Small intestine (tissue), 7 donors: ENCODE measurements at regions not wholly inside any gene's neighbourhood (a gene's known extent, or its start where the extent isn't known, plus 50 kb on each side); places are given as distances from the start of the nearest gene placed in this dataset.

ENCODE experiments used
- DNase-seq, 2 donors: peaks; one replicate each; pipeline versions ENCODE4 v3.0.0 to v3.0.0-alpha.2; 2013
- FAIRE-seq: peaks from 2 replicates; lab custom pipeline; 2012; peaks lifted over from hg19 to GRCh38; lab: Jason Lieb, UNC
- H3K27ac ChIP-seq, 3 donors: one replicate each; pipeline ENCODE4 v1.5.1; 2013; ENCODE audit warnings: low read length in 2 of 3, mild to moderate bottlenecking in 2 of 3, control low read depth in 1 of 3, inconsistent platforms in 1 of 3, low read depth in 1 of 3, moderate library complexity in 1 of 3
- H3K27me3 ChIP-seq, 3 donors: one replicate each; pipeline ENCODE4 v1.6.1; 2013; ENCODE audit warnings: low read length in 3 of 3, inconsistent platforms in 1 of 3; ENCODE audit not compliant: control insufficient read depth in 3 of 3, insufficient read depth in 3 of 3
- H3K36me3 ChIP-seq, 3 donors: one replicate each; pipeline ENCODE4 v1.6.1; 2013; ENCODE audit warnings: low read length in 3 of 3, inconsistent platforms in 1 of 3, low read depth in 1 of 3, mild to moderate bottlenecking in 1 of 3, moderate library complexity in 1 of 3; ENCODE audit not compliant: control insufficient read depth in 3 of 3, insufficient read depth in 2 of 3
- H3K4me1 ChIP-seq, 3 donors: one replicate each; pipeline ENCODE4 v1.6.1; 2013; ENCODE audit warnings: low read length in 2 of 3, inconsistent platforms in 1 of 3, low read depth in 1 of 3, mild to moderate bottlenecking in 1 of 3, moderate library complexity in 1 of 3; ENCODE audit not compliant: control insufficient read depth in 3 of 3, insufficient read depth in 2 of 3
- H3K4me3 ChIP-seq, 3 donors: one replicate each; pipeline ENCODE4 v1.5.1; 2013; ENCODE audit warnings: low read length in 3 of 3, control low read depth in 1 of 3, inconsistent platforms in 1 of 3, low read depth in 1 of 3, mild to moderate bottlenecking in 1 of 3, moderate library complexity in 1 of 3
- H3K9me3 ChIP-seq, 2 donors: one replicate each; pipeline ENCODE4 v1.6.1; 2013; ENCODE audit warnings: low read depth in 1 of 2, low read length in 1 of 2; ENCODE audit not compliant: control insufficient read depth in 2 of 2, insufficient read depth in 1 of 2
- WGBS, 3 donors: extraction: QIAGEN DNeasy Blood & Tissue Kit; methylation state at CpG; one replicate each; pipeline ENCODE4 v1.1.7; 2013; 5-methylcytosine and 5-hydroxymethylcytosine counted together
- donor health status: healthy with polysubstance abuse.
- donor health status: control.
- donor health status: control.
- donor health status: Bipolar disorder and iron deficiency.
- donor health status: healthy.

- no peaks in the 10 kb centered on the region for H3K27me3 ChIP-seq
- FAIRE-seq (no peak), DNase-seq (no peak)
- no peak overlapping the region for H3K4me3 ChIP-seq
- H3K4me1 ChIP-seq: no peaks in the 10 kb centered on the region
- H3K9me3 ChIP-seq: no peaks in the 10 kb centered on the region
- H3K36me3 ChIP-seq: no peaks in the 10 kb centered on the region
- no peak overlapping the region for H3K27ac ChIP-seq
- 60 to 67% (median 61%) methylated on average over 5 of the region's 5 CpGs for WGBS, 3 donors
Observed at GRCh38 chr12:98274430-98275130, 240.8 kb upstream of the TMPO start.

- Histone ChIP-seq H3K27ac (no peak overlapping the region), H3K36me3 (no peaks in the 10 kb centered on the region), H3K4me3 (no peak overlapping the region), H3K4me1 (no peaks in the 10 kb centered on the region), H3K9me3 (no peaks in the 10 kb centered on the region), H3K27me3 (no peaks in the 10 kb centered on the region)
- 87 to 92% (median 88%) methylated on average over 4 of the region's 4 CpGs for WGBS, 3 donors
- DNase-seq (no peak), FAIRE-seq (no peak)
Observed at GRCh38 chr12:98275131-98275475, 240.3 kb upstream of the TMPO start.

GRCh38 chr12:98280152-98280551 lies 235.2 kb upstream of the TMPO start:
- Histone ChIP-seq H3K9me3 (no peaks in the 10 kb centered on the region), H3K4me3 (no peak overlapping the region), H3K27me3 (no peaks in the 10 kb centered on the region), H3K27ac (no peak overlapping the region), H3K4me1 (no peaks in the 10 kb centered on the region), H3K36me3 (no peaks in the 10 kb centered on the region)
- FAIRE-seq: no peak
- no peak for DNase-seq
- 74 to 83% (median 79%) methylated on average over 6 of the region's 6 CpGs for WGBS, 3 donors

DNA sequence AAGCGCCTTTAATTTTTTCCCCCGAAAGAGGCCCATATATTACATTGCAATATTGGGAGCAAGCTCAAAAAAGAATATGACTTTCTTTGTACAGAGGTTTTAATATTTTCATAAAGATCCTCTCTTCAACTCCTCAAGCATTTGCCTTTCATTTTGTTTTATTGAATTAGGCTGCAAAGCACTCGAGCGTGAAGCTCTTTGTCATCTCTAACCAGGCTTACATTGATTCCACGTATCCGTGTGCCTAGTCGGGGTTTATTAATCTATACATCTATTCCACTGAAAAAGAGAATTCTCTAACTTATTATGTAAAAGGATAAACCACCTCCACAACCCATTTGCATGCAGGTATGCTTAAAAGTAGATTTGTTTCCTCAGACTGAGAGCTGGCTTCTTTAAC lies 234.8 kb upstream of the TMPO start:
- Histone ChIP-seq H3K27me3 (no peaks in the 10 kb centered on the region), H3K27ac (no peak overlapping the region), H3K9me3 (no peaks in the 10 kb centered on the region), H3K4me3 (no peak overlapping the region), H3K36me3 (no peaks in the 10 kb centered on the region), H3K4me1 (no peaks in the 10 kb centered on the region)
- FAIRE-seq (no peak), DNase-seq (no peak)
- WGBS, 3 donors: 89 to 92% (median 92%) methylated on average over 7 of the region's 7 CpGs

GRCh38 chr12:98291828-98292227 lies 223.6 kb upstream of the TMPO start:
- no peaks in the 10 kb centered on the region for H3K36me3 ChIP-seq
- H3K4me3 ChIP-seq: no peak overlapping the region
- FAIRE-seq (no peak), DNase-seq (no peak)
- H3K27me3 ChIP-seq: peaks cover 0 to 3% (median 0%) of the 10 kb centered on the region in 3 donors
- WGBS, 3 donors: 11 to 16% (median 13%) methylated on average over 4 of the region's 4 CpGs
- no peaks in the 10 kb centered on the region for H3K4me1 ChIP-seq
- H3K9me3 ChIP-seq: no peaks in the 10 kb centered on the region
- no peak overlapping the region for H3K27ac ChIP-seq

DNA sequence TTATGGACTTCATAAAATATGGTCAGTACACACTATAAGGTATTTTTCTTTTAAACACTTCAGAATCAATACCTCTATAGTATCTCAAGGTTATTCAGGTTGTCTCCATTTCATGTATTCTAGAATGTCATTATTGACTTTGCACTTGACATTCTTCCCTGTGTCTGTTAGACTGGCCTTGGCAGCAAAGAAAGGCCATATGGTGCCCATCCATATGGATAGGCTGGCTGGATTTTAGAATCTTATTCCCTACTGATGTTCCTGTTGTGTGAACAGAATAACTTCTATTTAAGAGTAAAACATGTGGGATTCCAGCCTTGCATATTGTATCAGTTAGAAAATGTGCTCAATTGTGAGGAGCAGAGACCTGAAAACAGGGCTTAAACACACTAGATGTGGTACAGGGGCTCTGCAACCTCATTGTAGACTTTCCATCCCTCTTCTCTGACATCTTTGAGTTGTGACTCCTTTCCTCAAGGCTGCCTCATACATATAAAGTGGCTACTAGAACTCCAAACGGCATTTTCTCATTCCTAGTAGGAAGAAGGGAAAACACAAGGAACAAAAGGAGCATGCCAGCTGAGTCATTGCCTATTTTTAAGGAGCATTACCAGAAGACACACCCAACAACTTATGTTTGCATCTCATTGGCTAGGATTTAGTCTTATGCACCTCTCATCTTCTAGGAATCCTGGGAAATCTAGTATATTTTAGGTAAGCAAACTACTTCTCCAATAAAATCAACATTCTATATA lies 221.2 kb upstream of the TMPO start:
- FAIRE-seq (no peak), DNase-seq (no peak)
- Histone ChIP-seq H3K9me3 (no peaks in the 10 kb centered on the region), H3K27me3 (peaks cover 0 to 3% (median 0%) of the 10 kb centered on the region in 3 donors), H3K4me1 (no peaks in the 10 kb centered on the region), H3K27ac (no peak overlapping the region), H3K4me3 (no peak overlapping the region), H3K36me3 (no peaks in the 10 kb centered on the region)
- 32 to 46% (median 38%) methylated on average over 1 of the region's 1 CpG for WGBS, 3 donors

DNA sequence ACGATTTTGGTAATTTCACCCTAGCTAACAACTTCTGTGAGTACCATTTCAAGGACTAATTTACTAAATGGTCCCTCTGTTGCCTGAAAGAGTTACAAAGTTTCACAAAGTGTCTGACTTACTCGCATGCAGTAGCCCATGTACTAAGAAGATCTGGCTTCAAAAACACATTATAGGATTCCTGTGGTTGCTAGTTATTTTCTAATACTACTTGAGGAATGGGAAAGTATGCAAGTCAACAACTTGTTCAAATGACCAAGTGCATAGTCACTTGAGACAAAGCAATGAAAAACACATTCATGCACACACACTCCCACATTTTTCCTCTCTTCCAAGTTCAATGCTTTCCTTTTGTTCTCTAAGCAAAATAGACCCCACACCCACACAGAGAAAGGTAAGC lies 219.7 kb upstream of the TMPO start:
- DNase-seq (no peak), FAIRE-seq (no peak)
- no peaks in the 10 kb centered on the region for H3K36me3 ChIP-seq
- no peak overlapping the region for H3K27ac ChIP-seq
- WGBS, 3 donors: 69 to 80% (median 75%) methylated on average over 2 of the region's 2 CpGs
- H3K27me3 ChIP-seq: peaks cover 0 to 3% (median 0%) of the 10 kb centered on the region in 3 donors
- H3K9me3 ChIP-seq: no peaks in the 10 kb centered on the region
- no peak overlapping the region for H3K4me3 ChIP-seq
- no peaks in the 10 kb centered on the region for H3K4me1 ChIP-seq

DNA sequence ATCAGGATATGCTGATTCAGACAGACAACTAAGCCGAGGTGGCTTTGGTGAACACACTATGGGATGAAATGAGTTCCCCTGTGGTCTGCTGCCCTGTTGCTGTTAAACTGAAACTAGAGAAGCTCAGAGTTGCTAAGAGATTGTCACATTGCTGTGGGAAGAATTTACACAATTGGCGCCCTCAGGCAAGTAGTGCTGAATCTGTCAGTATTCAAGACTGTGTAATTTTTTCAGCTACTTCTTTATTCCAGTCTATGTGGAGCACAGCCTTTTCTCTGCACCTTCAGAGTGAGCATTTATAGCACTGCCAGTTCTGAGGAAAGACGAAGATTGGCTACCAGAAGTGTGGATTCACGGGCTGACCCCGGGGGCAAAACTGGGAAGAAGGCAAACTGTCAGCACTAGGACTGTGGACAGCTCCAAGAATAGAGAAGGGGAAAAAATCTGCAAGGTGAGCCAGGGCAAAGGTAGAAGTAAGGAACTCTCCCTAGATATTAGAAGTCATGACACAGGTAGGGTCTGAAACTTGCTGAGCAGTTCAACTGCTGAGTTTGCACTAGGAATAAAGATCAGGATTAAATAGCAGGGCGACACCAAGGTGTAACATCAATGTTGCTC lies 218.8 kb upstream of the TMPO start:
- Histone ChIP-seq H3K27ac (no peak overlapping the region), H3K36me3 (no peaks in the 10 kb centered on the region), H3K4me1 (no peaks in the 10 kb centered on the region), H3K27me3 (peaks cover 0 to 3% (median 0%) of the 10 kb centered on the region in 3 donors), H3K9me3 (no peaks in the 10 kb centered on the region), H3K4me3 (no peak overlapping the region)
- no peak for FAIRE-seq
- peak; percentile 3 to 27 for DNase-seq
- 38 to 48% (median 46%) methylated on average over 6 of the region's 6 CpGs for WGBS, 3 donors
